HG03432 (cell line): ENCODE measurements at regions not wholly inside any gene's neighbourhood (a gene's known extent, or its start where the extent isn't known, plus 50 kb on each side); places are given as distances from the start of the nearest gene placed in this dataset.

Experiments
- ATAC-seq: cut with Tn5 transposase; IDR thresholded peaks from one replicate; pipeline ENCODE4 v1.9.1; 2021; ENCODE audit warnings: mild to moderate bottlenecking, moderate library complexity; ENCODE audit not compliant: unreplicated experiment

- no peak for ATAC-seq
These were observed 338.2 kb upstream of the DDHD1 start for GRCh38 chr14:53491256-53491883.

- no peak for ATAC-seq
These were observed 325.1 kb upstream of the DDHD1 start for GRCh38 chr14:53478174-53478573.

- ATAC-seq: no peak
These were observed 320.4 kb upstream of the DDHD1 start for GRCh38 chr14:53473480-53473879.

GRCh38 chr14:53472306-53472705 is 319.2 kb upstream of the DDHD1 start:
- no peak for ATAC-seq

GRCh38 chr14:53470351-53471043 is 317.4 kb upstream of the DDHD1 start:
- ATAC-seq: no peak

GRCh38 chr14:53468876-53469275 is 315.8 kb upstream of the DDHD1 start:
- ATAC-seq: no peak

- ATAC-seq: no peak
These were observed 311.3 kb upstream of the DDHD1 start for GRCh38 chr14:53464376-53464775.

- ATAC-seq: no peak
These were observed 310.0 kb upstream of the DDHD1 start for GRCh38 chr14:53462931-53463778.

- ATAC-seq: no peak
These were observed 308.7 kb upstream of the DDHD1 start for GRCh38 chr14:53461858-53462257.

GRCh38 chr14:53460544-53460943 is 307.4 kb upstream of the DDHD1 start:
- no peak for ATAC-seq

- ATAC-seq: no peak
These were observed 305.3 kb upstream of the DDHD1 start for GRCh38 chr14:53458368-53458814.

GRCh38 chr14:53456931-53457330 is 303.8 kb upstream of the DDHD1 start:
- ATAC-seq: no peak

- no peak for ATAC-seq
These were observed 299.0 kb upstream of the DDHD1 start for GRCh38 chr14:53452005-53452673.

GRCh38 chr14:53450871-53451270 is 297.7 kb upstream of the DDHD1 start:
- no peak for ATAC-seq

GRCh38 chr14:53448682-53449081 is 295.6 kb upstream of the DDHD1 start:
- no peak for ATAC-seq

- no peak for ATAC-seq
These were observed 291.7 kb upstream of the DDHD1 start for GRCh38 chr14:53444677-53445312.

- no peak for ATAC-seq
These were observed 288.7 kb upstream of the DDHD1 start for GRCh38 chr14:53441789-53442188.

- ATAC-seq: no peak
These were observed 284.7 kb upstream of the DDHD1 start for GRCh38 chr14:53437858-53438257.

- peak; percentile 64 for ATAC-seq
These were observed 279.3 kb upstream of the DDHD1 start for GRCh38 chr14:53432378-53432802.

- ATAC-seq: no peak
These were observed 277.7 kb upstream of the DDHD1 start for GRCh38 chr14:53430870-53431269.
